Breast epithelium (tissue), 3 donors: ENCODE measurements at regions not wholly inside any gene's neighbourhood (a gene's known extent, or its start where the extent isn't known, plus 50 kb on each side); places are given as distances from the start of the nearest gene placed in this dataset.

Experiments used
- CTCF ChIP-seq, 3 donors: fragments of 450-650 bp; IDR thresholded peaks; one replicate each; pipeline ENCODE4 v1.5.1; 2016 to 2017; ENCODE audit warnings: antibody characterized with exemption in 3 of 3, mild to moderate bottlenecking in 3 of 3, moderate library complexity in 3 of 3
- POLR2AphosphoS5 ChIP-seq, 3 donors: sonication (generic); formaldehyde crosslinking; IDR thresholded peaks; one replicate each; pipeline ENCODE4 v1.6.1; 2017; ENCODE audit warnings: antibody characterized with exemption in 3 of 3

GRCh38 chr12:68499616-68500015 lies 111.1 kb upstream of the RAP1B start:
- TF ChIP-seq CTCF (IDR thresholded peaks at IDR 0.05) = no peak
- TF ChIP-seq POLR2AphosphoS5 (IDR thresholded peaks at IDR 0.05) = no peak
